NCI-H446 (cell line): ENCODE measurements at regions not wholly inside any gene's neighbourhood (a gene's known extent, or its start where the extent isn't known, plus 50 kb on each side); places are given as distances from the start of the nearest gene placed in this dataset.
"Not testable (repeated sequence)": the region's sequence is repeated elsewhere in the genome, so short reads cannot be mapped to it uniquely, and the experiment has no call there.

Experiments
- DNase-seq, 2 experiments: peaks; one replicate each; lab custom pipeline; 2025; lab: John Stamatoyannopoulos, UW

- not testable (repeated sequence) for DNase-seq
Observed at GRCh38 chrX:115840729-115841409, 279.9 kb downstream of the PLS3 start.

GRCh38 chrX:115850986-115851385 lies 290.0 kb downstream of the PLS3 start:
- not testable (repeated sequence) for DNase-seq

GRCh38 chrX:115853260-115853659 lies 292.3 kb downstream of the PLS3 start:
- not testable (repeated sequence) for DNase-seq

- not testable (repeated sequence) for DNase-seq
Observed at GRCh38 chrX:115881170-115881569, 289.4 kb upstream of the AGTR2 start.

- not testable (repeated sequence) for DNase-seq
Observed at GRCh38 chrX:115884121-115884520, 286.4 kb upstream of the AGTR2 start.

- DNase-seq: not testable (repeated sequence)
Observed at GRCh38 chrX:115888041-115888440, 282.5 kb upstream of the AGTR2 start.

- not testable (repeated sequence) for DNase-seq
Observed at GRCh38 chrX:115888519-115888918, 282.0 kb upstream of the AGTR2 start.

- no peak for DNase-seq
Observed at GRCh38 chrX:115889121-115889890, 281.2 kb upstream of the AGTR2 start.

GRCh38 chrX:115892056-115892708 lies 278.4 kb upstream of the AGTR2 start:
- DNase-seq: peak in 1 of 2 experiments; percentile 1

- peak; percentile 5 to 68 for DNase-seq
Observed at GRCh38 chrX:115892787-115893671, 277.5 kb upstream of the AGTR2 start.

GRCh38 chrX:115894087-115894486 lies 276.5 kb upstream of the AGTR2 start:
- DNase-seq: peak; percentile 35 to 54

GRCh38 chrX:115895678-115896329 lies 274.7 kb upstream of the AGTR2 start:
- DNase-seq: no peak

- no peak for DNase-seq
Observed at GRCh38 chrX:115896362-115896761, 274.2 kb upstream of the AGTR2 start.

GRCh38 chrX:115897956-115898355 lies 272.6 kb upstream of the AGTR2 start:
- DNase-seq: no peak

- peak in 1 of 2 experiments; percentile 63 for DNase-seq
Observed at GRCh38 chrX:115898382-115899001, 272.1 kb upstream of the AGTR2 start.

- DNase-seq: no peak
Observed at GRCh38 chrX:115900425-115900824, 270.1 kb upstream of the AGTR2 start.

GRCh38 chrX:115901241-115901640 lies 269.3 kb upstream of the AGTR2 start:
- DNase-seq: no peak

- DNase-seq: no peak
Observed at GRCh38 chrX:115902995-115903394, 267.5 kb upstream of the AGTR2 start.

GRCh38 chrX:115906276-115906675 lies 264.3 kb upstream of the AGTR2 start:
- DNase-seq: no peak

- DNase-seq: no peak
Observed at GRCh38 chrX:115906881-115907280, 263.7 kb upstream of the AGTR2 start.

- no peak for DNase-seq
Observed at GRCh38 chrX:115909017-115909416, 261.5 kb upstream of the AGTR2 start.
